Transverse colon (tissue), 4 donors: ENCODE measurements at regions not wholly inside any gene's neighbourhood (a gene's known extent, or its start where the extent isn't known, plus 50 kb on each side); places are given as distances from the start of the nearest gene placed in this dataset.

Experiments used
- DNase-seq: peaks from one replicate; pipeline ENCODE4 v3.0.0-alpha.2; 2019
- H3K27ac ChIP-seq, 4 donors: fragments of 200-600 bp; sonication (generic); 2 replicates each; pipeline ENCODE4 v1.5.1; 2016 to 2018; ENCODE audit warnings: inconsistent platforms in 4 of 4
- H3K27me3 ChIP-seq: fragments of 200-600 bp; sonication (generic); 2 replicates; pipeline ENCODE4 v1.5.1; 2017; ENCODE audit warnings: inconsistent platforms
- H3K36me3 ChIP-seq, 4 donors: fragments of 200-600 bp; sonication (generic); 2 replicates each; pipeline ENCODE4 v1.5.1; 2017 to 2019; ENCODE audit warnings: inconsistent platforms in 4 of 4
- H3K4me1 ChIP-seq, 4 donors: fragments of 200-600 bp; sonication (generic); 2 replicates each; pipeline ENCODE4 v1.5.1; 2017 to 2020; ENCODE audit warnings: inconsistent platforms in 4 of 4
- H3K4me3 ChIP-seq, 4 donors: fragments of 200-600 bp; sonication (generic); 1 replicate in 1 of 4; 2 replicates in 3 of 4; pipeline versions ENCODE4 v1.5.1 to v1.6.1; 2017 to 2019; ENCODE audit warnings: inconsistent platforms in 4 of 4
- H3K9me3 ChIP-seq, 2 donors: fragments of 200-600 bp; sonication (generic); 2 replicates each; pipeline ENCODE4 v1.5.1; 2017 to 2019; ENCODE audit warnings: inconsistent platforms in 2 of 2
- EP300 ChIP-seq: sonication (generic); formaldehyde crosslinking; IDR thresholded peaks from one replicate; pipeline ENCODE4 v1.6.1; 2017; ENCODE audit warnings: antibody characterized with exemption, low read depth
- POLR2A ChIP-seq: fragments of 450-650 bp; IDR thresholded peaks from one replicate; pipeline ENCODE4 v1.6.1; 2016; ENCODE audit warnings: antibody characterized with exemption, mild to moderate bottlenecking, moderate library complexity
- POLR2AphosphoS5 ChIP-seq, 3 donors: sonication (generic); formaldehyde crosslinking; IDR thresholded peaks; one replicate each; pipeline ENCODE4 v1.6.1; 2016; ENCODE audit warnings: antibody characterized with exemption in 3 of 3
- WGBS, 2 donors: methylation state at CpG; one replicate each; pipeline ENCODE4 v1.1.5; 2018; ENCODE audit warnings: low coverage in 1 of 2; 5-methylcytosine and 5-hydroxymethylcytosine counted together
- in situ Hi-C, 4 donors: fragments of 200-750 bp; cut with MboI; loops; one replicate each; pipeline versions ENCODE4 v1.15.0 to v1.15.1; 2017; ENCODE audit warnings: low sequenced_read_pairs in 3 of 4, low pct_ligation_motif_present in 1 of 4, low pct_unique_long_range_greater_than_20kb in 1 of 4
- intact Hi-C: fragments of 100-400 bp; cut with DNase I; formaldehyde crosslinking; loops from one replicate; pipeline ENCODE4 v1.15.1; 2023; ENCODE audit warnings: low total_unique reads
- TF ChIP-seq, protein P1 (sequence below), 5 experiments: fragments of 200-600 bp in 3 of 5; fragments of 450-650 bp in 2 of 5; sonication (generic) in 3 of 5; IDR thresholded peaks; 1 replicate in 2 of 5; 2 replicates in 3 of 5; pipeline ENCODE4 v1.5.1; 2016 to 2017; ENCODE audit warnings: antibody characterized with exemption in 5 of 5, inconsistent platforms in 3 of 5, mild to moderate bottlenecking in 2 of 5, moderate library complexity in 1 of 5

DNA sequence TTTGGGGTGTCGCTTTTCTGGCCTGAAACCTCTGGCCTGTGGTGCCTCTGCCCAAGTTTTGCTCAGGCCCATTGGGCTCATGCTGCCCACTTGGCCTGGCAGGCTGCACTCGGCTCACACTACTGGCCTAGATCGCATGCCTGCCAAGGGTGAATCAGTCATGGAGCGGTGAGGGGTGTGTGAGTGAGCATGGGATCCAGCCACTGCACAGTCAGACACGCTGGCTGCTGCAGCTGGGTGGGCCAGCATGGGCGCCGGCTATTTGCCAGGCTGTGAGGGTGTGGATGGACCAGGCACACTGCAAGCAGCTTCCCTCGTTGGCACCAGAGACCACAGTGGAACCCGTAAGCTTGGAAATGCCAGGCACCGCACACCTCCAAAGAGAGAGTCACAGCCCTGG, 145.4 kb upstream of the CNR1 start:
- Histone ChIP-seq H3K27ac (no peak overlapping the region), H3K4me3 (no peak overlapping the region), H3K36me3 (no peaks in the 10 kb centered on the region), H3K4me1 (no peaks in the 10 kb centered on the region), H3K27me3 (no peaks in the 10 kb centered on the region), H3K9me3 (no peaks in the 10 kb centered on the region)
- intact Hi-C loops (no loop called here), in situ Hi-C loops (no loop called here)
- DNase-seq, result no peak
- no peak for TF ChIP-seq POLR2A
- TF ChIP-seq, protein P1, sequence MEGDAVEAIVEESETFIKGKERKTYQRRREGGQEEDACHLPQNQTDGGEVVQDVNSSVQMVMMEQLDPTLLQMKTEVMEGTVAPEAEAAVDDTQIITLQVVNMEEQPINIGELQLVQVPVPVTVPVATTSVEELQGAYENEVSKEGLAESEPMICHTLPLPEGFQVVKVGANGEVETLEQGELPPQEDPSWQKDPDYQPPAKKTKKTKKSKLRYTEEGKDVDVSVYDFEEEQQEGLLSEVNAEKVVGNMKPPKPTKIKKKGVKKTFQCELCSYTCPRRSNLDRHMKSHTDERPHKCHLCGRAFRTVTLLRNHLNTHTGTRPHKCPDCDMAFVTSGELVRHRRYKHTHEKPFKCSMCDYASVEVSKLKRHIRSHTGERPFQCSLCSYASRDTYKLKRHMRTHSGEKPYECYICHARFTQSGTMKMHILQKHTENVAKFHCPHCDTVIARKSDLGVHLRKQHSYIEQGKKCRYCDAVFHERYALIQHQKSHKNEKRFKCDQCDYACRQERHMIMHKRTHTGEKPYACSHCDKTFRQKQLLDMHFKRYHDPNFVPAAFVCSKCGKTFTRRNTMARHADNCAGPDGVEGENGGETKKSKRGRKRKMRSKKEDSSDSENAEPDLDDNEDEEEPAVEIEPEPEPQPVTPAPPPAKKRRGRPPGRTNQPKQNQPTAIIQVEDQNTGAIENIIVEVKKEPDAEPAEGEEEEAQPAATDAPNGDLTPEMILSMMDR (IDR thresholded peaks at IDR 0.05), result no peak
- no peak for TF ChIP-seq POLR2AphosphoS5 (IDR thresholded peaks at IDR 0.05)
- TF ChIP-seq EP300, result no peak
- WGBS, 2 donors, result 94% methylated on average over 9 of the region's 10 CpGs; no CpG with 5 or more reads in 1 of the 2 donors

DNA sequence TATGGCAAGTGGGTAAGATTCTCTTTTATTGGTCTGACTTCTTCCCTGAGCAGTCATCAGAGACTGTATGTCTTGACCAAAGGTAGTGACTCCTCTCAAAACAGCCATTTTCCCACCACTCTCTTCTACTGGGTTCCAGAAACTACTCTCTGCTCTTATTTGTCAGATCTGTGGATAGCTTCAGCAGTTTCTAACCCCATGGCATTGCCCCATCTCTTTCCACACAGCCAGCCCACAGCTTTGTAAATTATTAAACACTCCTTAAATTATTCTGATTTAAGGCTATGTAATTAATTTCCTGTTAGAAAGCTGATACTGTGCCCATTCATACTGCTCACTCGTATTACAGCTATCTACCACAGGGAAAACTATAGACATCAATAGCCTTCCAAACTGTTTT, 138.4 kb upstream of the CNR1 start:
- in situ Hi-C loops, result no loop called here
- intact Hi-C loops, result no loop called here

DNA sequence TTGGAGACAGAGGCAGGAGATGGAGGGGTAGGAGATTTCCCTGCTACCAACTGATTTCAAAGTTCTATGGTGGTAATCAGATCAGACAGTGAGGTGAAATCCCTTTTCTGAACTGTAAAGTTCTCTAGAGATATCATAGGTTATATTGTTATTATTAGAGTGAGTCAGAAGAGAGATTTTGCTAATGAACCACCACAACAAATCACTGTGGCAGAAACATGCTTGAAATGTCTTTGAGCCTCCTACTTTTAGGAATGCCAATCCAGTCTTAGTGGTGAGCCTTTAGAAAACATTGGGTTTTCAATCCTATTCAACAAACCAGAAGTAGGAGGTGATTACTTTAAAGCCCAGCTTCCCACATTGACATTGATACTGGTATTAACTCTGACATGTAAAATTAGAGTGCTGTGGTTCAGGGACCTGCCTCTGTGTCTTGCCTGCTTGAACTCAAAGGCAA, 136.7 kb upstream of the CNR1 start:
- Histone ChIP-seq H3K4me1 (no peaks in the 10 kb centered on the region), H3K27me3 (no peaks in the 10 kb centered on the region), H3K36me3 (no peaks in the 10 kb centered on the region), H3K27ac (no peak overlapping the region), H3K9me3 (peaks cover 0 to 2% of the 10 kb centered on the region in 2 donors), H3K4me3 (no peak overlapping the region)
- DNase-seq, result no peak
- intact Hi-C loops (no loop called here), in situ Hi-C loops (no loop called here)
- TF ChIP-seq, protein P1 (IDR thresholded peaks at IDR 0.05), result no peak
- TF ChIP-seq POLR2A, result no peak
- TF ChIP-seq EP300, result no peak
- no peak for TF ChIP-seq POLR2AphosphoS5 (IDR thresholded peaks at IDR 0.05)

More for the DNA sequence above, 138.4 kb upstream of the CNR1 start:
- H3K9me3 ChIP-seq, result peaks cover 0 to 2% of the 10 kb centered on the region in 2 donors
- no peak for DNase-seq
- no peaks in the 10 kb centered on the region for H3K36me3 ChIP-seq
- H3K4me1 ChIP-seq, result no peaks in the 10 kb centered on the region
- H3K27me3 ChIP-seq, result no peaks in the 10 kb centered on the region
- H3K27ac ChIP-seq, result no peak overlapping the region
- TF ChIP-seq, protein P1 (IDR thresholded peaks at IDR 0.05), result no peak
- no peak for TF ChIP-seq POLR2A
- no peak for TF ChIP-seq EP300
- no peak for TF ChIP-seq POLR2AphosphoS5 (IDR thresholded peaks at IDR 0.05)
- 70 to 73% methylated on average over 1 of the region's 1 CpG for WGBS, 2 donors
- H3K4me3 ChIP-seq, result no peak overlapping the region

DNA sequence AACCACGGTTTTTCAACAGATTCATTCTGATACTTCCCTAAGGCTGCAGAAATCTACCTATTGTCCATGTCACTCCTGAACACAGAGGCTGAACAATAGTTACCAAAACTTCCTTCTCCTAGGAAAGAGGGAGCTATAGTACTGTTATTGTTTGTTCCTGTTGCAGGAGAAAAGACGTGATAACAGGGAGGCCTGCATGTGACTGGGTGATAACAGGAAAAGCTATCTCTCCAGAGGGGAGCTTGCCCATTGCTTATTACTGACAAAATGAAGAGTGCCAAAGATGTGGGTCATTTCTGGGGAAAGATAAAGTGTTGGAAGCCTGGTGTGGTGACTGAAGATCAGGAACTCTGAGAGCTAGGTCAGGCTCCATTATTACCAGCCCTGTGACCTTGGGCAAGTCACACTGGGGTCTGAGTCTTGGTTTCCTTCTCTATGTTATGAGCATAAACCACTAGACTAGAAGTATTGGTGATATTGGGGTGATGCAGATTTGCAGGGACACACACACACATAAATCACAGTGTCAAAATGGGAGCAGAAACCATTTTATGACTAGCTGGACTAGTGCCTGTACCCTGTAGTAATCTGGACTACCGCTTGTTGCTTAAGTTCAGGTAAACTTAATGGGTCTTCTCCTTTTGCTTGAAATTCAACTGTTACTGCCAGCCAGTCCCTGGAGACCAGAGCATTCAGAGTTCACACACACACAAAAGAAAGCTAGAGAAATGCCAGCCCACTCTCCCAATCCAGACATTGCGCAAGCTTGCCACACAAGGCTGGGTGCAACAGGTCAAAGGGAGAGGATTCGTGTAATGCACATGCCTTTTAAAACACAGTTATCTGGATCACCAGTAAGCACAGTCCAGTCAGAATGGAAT, 136.0 kb upstream of the CNR1 start:
- TF ChIP-seq, protein P1 (IDR thresholded peaks at IDR 0.05), result no peak
- TF ChIP-seq POLR2A, result no peak
- no peak for TF ChIP-seq EP300
- no peak for TF ChIP-seq POLR2AphosphoS5 (IDR thresholded peaks at IDR 0.05)
- no peak overlapping the region for H3K4me3 ChIP-seq
- H3K9me3 ChIP-seq, result peaks cover 0 to 2% of the 10 kb centered on the region in 2 donors
- H3K36me3 ChIP-seq, result no peaks in the 10 kb centered on the region
- intact Hi-C loops (no loop called here), in situ Hi-C loops (no loop called here)
- WGBS, 2 donors, result 56 to 73% methylated on average over 2 to 5 of the region's 5 CpGs
- no peaks in the 10 kb centered on the region for H3K4me1 ChIP-seq
- H3K27me3 ChIP-seq, result no peaks in the 10 kb centered on the region
- no peak for DNase-seq
- no peak overlapping the region for H3K27ac ChIP-seq
